ENCODE measurements at regions not wholly inside any gene's neighbourhood (a gene's known extent, or its start where the extent isn't known, plus 50 kb on each side); places are given as distances from the start of the nearest gene placed in this dataset.

GRCh38 chr5:136501133-136501532 is 135.8 kb upstream of the TRPC7 start:
- TF ChIP-seq POLR2A (IDR thresholded peaks at IDR 0.05) = no peak
- Histone ChIP-seq H3K4me1 (no peaks in the 10 kb centered on the region), H3K9me3 (no peaks in the 10 kb centered on the region), H3K4me3 (no peak overlapping the region), H3K27me3 (no peaks in the 10 kb centered on the region), H3K27ac (no peak overlapping the region), H3K36me3 (no peaks in the 10 kb centered on the region)
- intact Hi-C loops (cut with DNase I; ENCODE audit: low total_unique reads) = no loop called here
- DNase-seq (no peak), ATAC-seq (no peak)
- in situ Hi-C loops (cut with MboI; ENCODE audit: low sequenced_read_pairs in 4 of 4) = no loop called here

GRCh38 chr5:136492587-136492986 is 127.2 kb upstream of the TRPC7 start:
- in situ Hi-C loops (cut with MboI; ENCODE audit: low sequenced_read_pairs in 4 of 4) = no loop called here
- ATAC-seq (no peak), DNase-seq (no peak)

DNA sequence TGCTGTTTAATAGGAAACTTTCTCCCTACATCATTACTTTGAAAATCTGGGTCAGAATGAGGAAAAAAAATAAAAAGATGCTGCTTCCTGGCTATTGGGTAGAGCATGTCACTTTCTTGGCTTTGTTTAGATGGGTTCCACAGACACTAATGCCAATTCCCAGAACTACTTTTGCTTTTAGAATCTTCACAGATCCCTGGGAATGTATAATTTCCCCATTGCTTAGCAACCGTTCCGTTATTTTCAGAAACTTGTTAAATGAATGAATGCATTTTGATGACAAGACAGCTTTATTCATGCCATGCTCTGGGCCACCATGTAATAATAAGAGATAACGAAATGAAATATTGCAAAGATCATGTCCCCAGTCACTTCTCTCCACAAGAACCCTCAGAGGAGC is 126.5 kb upstream of the TRPC7 start:
- TF ChIP-seq POLR2A (IDR thresholded peaks at IDR 0.05) (no peak), CTCF (IDR thresholded peaks at IDR 0.05 in 4 of 5, conservative IDR thresholded peaks at IDR 0.05 in 1 of 5) (no peak)
- ATAC-seq (no peak), DNase-seq (no peak)
- H3K27ac ChIP-seq = no peak overlapping the region
- H3K4me3 ChIP-seq = no peak overlapping the region
- no peaks in the 10 kb centered on the region for H3K27me3 ChIP-seq
- no peaks in the 10 kb centered on the region for H3K36me3 ChIP-seq
- intact Hi-C loops (cut with DNase I; ENCODE audit: low total_unique reads) = no loop called here
- in situ Hi-C loops (cut with MboI; ENCODE audit: low sequenced_read_pairs in 4 of 4) = no loop called here
- no peaks in the 10 kb centered on the region for H3K4me1 ChIP-seq
- no peaks in the 10 kb centered on the region for H3K9me3 ChIP-seq

More at GRCh38 chr5:136492587-136492986, 127.2 kb upstream of the TRPC7 start:
- intact Hi-C loops (cut with DNase I; ENCODE audit: low total_unique reads) = no loop called here
- H3K27me3 ChIP-seq = no peaks in the 10 kb centered on the region
- no peaks in the 10 kb centered on the region for H3K9me3 ChIP-seq
- no peaks in the 10 kb centered on the region for H3K4me1 ChIP-seq
- H3K27ac ChIP-seq = no peak overlapping the region
- TF ChIP-seq CTCF (IDR thresholded peaks at IDR 0.05 in 4 of 5, conservative IDR thresholded peaks at IDR 0.05 in 1 of 5) (no peak), POLR2A (IDR thresholded peaks at IDR 0.05) (no peak)
- H3K4me3 ChIP-seq = no peak overlapping the region
- H3K36me3 ChIP-seq = no peaks in the 10 kb centered on the region

DNA sequence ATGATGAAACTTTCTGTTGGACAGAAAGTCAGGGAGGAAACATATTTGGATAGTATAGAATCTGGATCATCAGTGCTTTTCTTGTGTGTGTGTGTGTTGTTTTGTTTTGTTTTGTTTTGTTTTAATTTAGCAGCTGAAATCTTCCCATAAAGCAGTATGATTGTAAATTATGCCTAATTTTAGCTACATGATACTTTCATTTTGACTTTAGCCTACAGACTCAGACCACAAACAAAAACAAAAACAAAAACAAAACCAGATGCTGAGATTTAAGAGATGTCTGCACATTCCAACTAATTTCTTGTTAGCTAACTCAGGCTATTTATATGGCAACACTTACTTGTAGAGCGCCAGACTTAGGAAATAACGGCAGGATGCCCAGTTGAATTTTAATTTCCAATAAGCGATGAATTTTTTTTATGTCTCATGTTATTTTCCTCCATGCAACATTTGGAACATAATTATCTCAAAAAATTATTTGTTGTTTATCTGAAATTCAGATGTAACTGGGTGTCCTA is 119.5 kb upstream of the TRPC7 start:
- Histone ChIP-seq H3K4me3 (no peak overlapping the region), H3K27ac (no peak overlapping the region), H3K36me3 (no peaks in the 10 kb centered on the region), H3K27me3 (no peaks in the 10 kb centered on the region), H3K4me1 (no peaks in the 10 kb centered on the region), H3K9me3 (no peaks in the 10 kb centered on the region)
- intact Hi-C loops (cut with DNase I; ENCODE audit: low total_unique reads) (no loop called here), in situ Hi-C loops (cut with MboI; ENCODE audit: low sequenced_read_pairs in 4 of 4) (no loop called here)
- ATAC-seq (no peak), DNase-seq (no peak)
- TF ChIP-seq CTCF (IDR thresholded peaks at IDR 0.05 in 4 of 5, conservative IDR thresholded peaks at IDR 0.05 in 1 of 5) (no peak), POLR2A (IDR thresholded peaks at IDR 0.05) (no peak)

DNA sequence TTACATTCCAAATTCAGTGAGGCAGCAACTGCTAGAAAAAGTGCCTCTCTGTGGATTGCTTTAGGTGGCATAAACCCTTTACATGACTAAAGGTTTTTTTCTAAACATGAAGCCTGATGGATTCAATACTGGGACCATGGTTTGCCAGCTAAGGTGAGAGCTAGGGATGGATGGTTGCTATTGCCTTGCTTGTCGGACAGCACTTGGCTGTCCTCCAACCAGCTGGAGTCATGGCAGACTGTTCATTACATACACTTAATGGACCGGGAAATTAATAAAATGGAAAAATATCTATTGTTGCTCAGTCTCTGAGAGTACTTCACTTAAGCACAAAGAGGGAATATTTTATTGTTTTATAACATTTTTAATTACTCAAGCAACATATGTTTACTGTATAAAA is 116.9 kb upstream of the TRPC7 start:
- Histone ChIP-seq H3K9me3 (no peaks in the 10 kb centered on the region), H3K4me3 (no peak overlapping the region), H3K36me3 (no peaks in the 10 kb centered on the region), H3K27me3 (no peaks in the 10 kb centered on the region), H3K27ac (no peak overlapping the region), H3K4me1 (no peaks in the 10 kb centered on the region)
- DNase-seq = no peak
- TF ChIP-seq CTCF (IDR thresholded peaks at IDR 0.05 in 4 of 5, conservative IDR thresholded peaks at IDR 0.05 in 1 of 5) (no peak), POLR2A (IDR thresholded peaks at IDR 0.05) (no peak)
- intact Hi-C loops (cut with DNase I; ENCODE audit: low total_unique reads) (no loop called here), in situ Hi-C loops (cut with MboI; ENCODE audit: low sequenced_read_pairs in 4 of 4) (no loop called here)
- no peak for ATAC-seq
